Adrenal gland (tissue), 5 donors: ENCODE measurements at regions not wholly inside any gene's neighbourhood (a gene's known extent, or its start where the extent isn't known, plus 50 kb on each side); places are given as distances from the start of the nearest gene placed in this dataset.

Experiments
- CTCF ChIP-seq, 6 experiments: fragments of 450-650 bp in 4 of 6; fragments of 200-600 bp in 2 of 6; sonication (generic) in 1 of 6; IDR thresholded peaks; 1 replicate in 5 of 6; 2 replicates in 1 of 6; pipeline versions ENCODE4 v1.5.1 to v1.8.0; 2016 to 2021; ENCODE audit warnings: antibody characterized with exemption in 6 of 6, mild to moderate bottlenecking in 2 of 6, moderate library complexity in 1 of 6
- POLR2A ChIP-seq, 2 donors: fragments of 450-650 bp; IDR thresholded peaks; one replicate each; pipeline ENCODE4 v1.6.1; 2017; ENCODE audit warnings: antibody characterized with exemption in 2 of 2, mild to moderate bottlenecking in 2 of 2, moderate library complexity in 1 of 2
- donor health status: DM: no; HTN: no; CAD: no.

- TF ChIP-seq CTCF (IDR thresholded peaks at IDR 0.05), result no peak
- TF ChIP-seq POLR2A (IDR thresholded peaks at IDR 0.05), result no peak
Measured at GRCh38 chr10:35765996-35766395, 123.9 kb upstream of the FZD8 start.
